Gastroesophageal sphincter (tissue), 4 donors: ENCODE measurements at regions not wholly inside any gene's neighbourhood (a gene's known extent, or its start where the extent isn't known, plus 50 kb on each side); places are given as distances from the start of the nearest gene placed in this dataset.

ENCODE experiments used
- ATAC-seq: fragments of 150-250 bp; one replicate; pipeline ENCODE4 v1.9.1; 2016; ENCODE audit warnings: mild to moderate bottlenecking, moderate library complexity
- H3K27ac ChIP-seq, 4 donors: fragments of 200-600 bp; sonication (generic) in 3 of 4; 1 replicate in 3 of 4; 2 replicates in 1 of 4; pipeline ENCODE4 v1.5.1; 2016 to 2019
- H3K27me3 ChIP-seq: fragments of 200-600 bp; sonication (generic); one replicate; pipeline ENCODE4 v1.5.1; 2019
- H3K36me3 ChIP-seq, 2 donors: fragments of 200-600 bp; sonication (generic); one replicate each; pipeline ENCODE4 v1.5.1; 2019; ENCODE audit warnings: control low read depth in 1 of 2
- H3K4me1 ChIP-seq, 3 donors: fragments of 200-600 bp; sonication (generic); 1 replicate in 2 of 3; 2 replicates in 1 of 3; pipeline ENCODE4 v1.5.1; 2016 to 2019; ENCODE audit warnings: control low read depth in 2 of 3
- H3K4me3 ChIP-seq, 2 donors: fragments of 200-600 bp; sonication (generic); one replicate each; pipeline ENCODE4 v1.5.1; 2019; ENCODE audit warnings: mild to moderate bottlenecking in 1 of 2, moderate library complexity in 1 of 2
- H3K9me3 ChIP-seq, 3 donors: fragments of 200-600 bp; sonication (generic); one replicate each; pipeline ENCODE4 v1.5.1; 2017 to 2019; ENCODE audit warnings: control low read depth in 2 of 3
- CTCF ChIP-seq, 4 experiments: fragments of 200-600 bp in 2 of 4; fragments of 450-650 bp in 2 of 4; sonication (generic) in 1 of 4; IDR thresholded peaks; one replicate each; pipeline ENCODE4 v1.5.1; 2017 to 2019; ENCODE audit warnings: antibody characterized with exemption in 4 of 4, mild to moderate bottlenecking in 2 of 4, moderate library complexity in 2 of 4
- EP300 ChIP-seq: sonication (generic); formaldehyde crosslinking; IDR thresholded peaks from one replicate; pipeline ENCODE4 v1.6.1; 2017; ENCODE audit warnings: antibody characterized with exemption, mild to moderate bottlenecking
- POLR2A ChIP-seq, 2 donors: fragments of 450-650 bp; IDR thresholded peaks; one replicate each; pipeline ENCODE4 v1.6.1; 2017; ENCODE audit warnings: antibody characterized with exemption in 2 of 2, mild to moderate bottlenecking in 2 of 2, moderate library complexity in 1 of 2
- POLR2AphosphoS5 ChIP-seq: sonication (generic); formaldehyde crosslinking; IDR thresholded peaks from one replicate; pipeline ENCODE4 v1.6.1; 2017; ENCODE audit warnings: antibody characterized with exemption
- WGBS, 2 donors: methylation state at CpG; one replicate each; pipeline ENCODE4 v1.1.5; 2018; ENCODE audit warnings: low coverage in 1 of 2; 5-methylcytosine and 5-hydroxymethylcytosine counted together

- H3K9me3 ChIP-seq, result no peaks in the 10 kb centered on the region
- no peaks in the 10 kb centered on the region for H3K4me1 ChIP-seq
- no peak overlapping the region for H3K27ac ChIP-seq
- no peak overlapping the region for H3K4me3 ChIP-seq
- H3K27me3 ChIP-seq, result no peaks in the 10 kb centered on the region
- no peak for TF ChIP-seq POLR2AphosphoS5
- no peak for TF ChIP-seq POLR2A (IDR thresholded peaks at IDR 0.05)
- no peak for TF ChIP-seq EP300
- TF ChIP-seq CTCF (IDR thresholded peaks at IDR 0.05), result no peak
- ATAC-seq, result no peak
- WGBS, 2 donors, result 89 to 100% methylated on average over 1 to 2 of the region's 2 CpGs
- H3K36me3 ChIP-seq, result no peaks in the 10 kb centered on the region
These were observed 137.6 kb upstream of the MANEA start for GRCh38 chr6:95439741-95440140.

GRCh38 chr6:95448208-95448607 is 129.1 kb upstream of the MANEA start:
- no peaks in the 10 kb centered on the region for H3K9me3 ChIP-seq
- no peaks in the 10 kb centered on the region for H3K27me3 ChIP-seq
- no peak for ATAC-seq
- H3K4me1 ChIP-seq, result no peaks in the 10 kb centered on the region
- no peak overlapping the region for H3K4me3 ChIP-seq
- WGBS, 2 donors, result 64 to 68% methylated on average over 4 of the region's 4 CpGs
- TF ChIP-seq POLR2A (IDR thresholded peaks at IDR 0.05), result no peak
- no peak for TF ChIP-seq EP300
- no peak for TF ChIP-seq CTCF (IDR thresholded peaks at IDR 0.05)
- TF ChIP-seq POLR2AphosphoS5, result no peak
- no peaks in the 10 kb centered on the region for H3K36me3 ChIP-seq
- no peak overlapping the region for H3K27ac ChIP-seq

- ATAC-seq, result no peak
- Histone ChIP-seq H3K36me3 (no peaks in the 10 kb centered on the region), H3K4me3 (no peak overlapping the region), H3K27me3 (no peaks in the 10 kb centered on the region), H3K4me1 (no peaks in the 10 kb centered on the region), H3K9me3 (no peaks in the 10 kb centered on the region), H3K27ac (no peak overlapping the region)
- TF ChIP-seq CTCF (IDR thresholded peaks at IDR 0.05) (no peak), POLR2AphosphoS5 (no peak), POLR2A (IDR thresholded peaks at IDR 0.05) (no peak), EP300 (no peak)
- WGBS, 2 donors, result 63 to 84% methylated on average over 2 of the region's 2 CpGs
These were observed 107.8 kb upstream of the MANEA start for GRCh38 chr6:95469511-95469910.

- no peaks in the 10 kb centered on the region for H3K27me3 ChIP-seq
- no peak for TF ChIP-seq EP300
- TF ChIP-seq CTCF (IDR thresholded peaks at IDR 0.05), result no peak
- no peak for TF ChIP-seq POLR2AphosphoS5
- no peak for TF ChIP-seq POLR2A (IDR thresholded peaks at IDR 0.05)
- no peak overlapping the region for H3K4me3 ChIP-seq
- no peaks in the 10 kb centered on the region for H3K36me3 ChIP-seq
- no peak for ATAC-seq
- H3K4me1 ChIP-seq, result no peaks in the 10 kb centered on the region
- H3K9me3 ChIP-seq, result no peaks in the 10 kb centered on the region
- H3K27ac ChIP-seq, result no peak overlapping the region
These were observed 98.4 kb upstream of the MANEA start for GRCh38 chr6:95478941-95479340.

GRCh38 chr6:95487817-95488216 is 89.5 kb upstream of the MANEA start:
- H3K4me3 ChIP-seq, result no peak overlapping the region
- H3K27me3 ChIP-seq, result no peaks in the 10 kb centered on the region
- H3K27ac ChIP-seq, result no peak overlapping the region
- no peaks in the 10 kb centered on the region for H3K9me3 ChIP-seq
- H3K36me3 ChIP-seq, result no peaks in the 10 kb centered on the region
- no peaks in the 10 kb centered on the region for H3K4me1 ChIP-seq
- no peak for ATAC-seq
- TF ChIP-seq EP300 (no peak), POLR2AphosphoS5 (no peak), POLR2A (IDR thresholded peaks at IDR 0.05) (no peak), CTCF (IDR thresholded peaks at IDR 0.05) (no peak)
